ENCODE measurements at regions not wholly inside any gene's neighbourhood (a gene's known extent, or its start where the extent isn't known, plus 50 kb on each side); places are given as distances from the start of the nearest gene placed in this dataset.
"Not testable (repeated sequence)": the region's sequence is repeated elsewhere in the genome, so short reads cannot be mapped to it uniquely, and the experiment has no call there.

- intact Hi-C loops (cut with DNase I): no loop called here
- Histone ChIP-seq H3K4me1 (ENCODE audit: control insufficient read depth, insufficient read depth, low read length) (no peaks in the 10 kb centered on the region), H3K4me3 (ENCODE audit: low read length) (no peak overlapping the region), H3K27me3 (ENCODE audit: control insufficient read depth, insufficient read depth) (no peaks in the 10 kb centered on the region), H3K9me3 (ENCODE audit: control insufficient read depth, low read length) (no peaks in the 10 kb centered on the region), H3K27ac (ENCODE audit: low read length) (no peak overlapping the region)
- no peak for ATAC-seq
- no peak for DNase-seq
- 51% methylated on average over 5 of the region's 5 CpGs for WGBS
Observed at GRCh38 chr15:36029606-36030210, 483.7 kb upstream of the DPH6 start.

DNA sequence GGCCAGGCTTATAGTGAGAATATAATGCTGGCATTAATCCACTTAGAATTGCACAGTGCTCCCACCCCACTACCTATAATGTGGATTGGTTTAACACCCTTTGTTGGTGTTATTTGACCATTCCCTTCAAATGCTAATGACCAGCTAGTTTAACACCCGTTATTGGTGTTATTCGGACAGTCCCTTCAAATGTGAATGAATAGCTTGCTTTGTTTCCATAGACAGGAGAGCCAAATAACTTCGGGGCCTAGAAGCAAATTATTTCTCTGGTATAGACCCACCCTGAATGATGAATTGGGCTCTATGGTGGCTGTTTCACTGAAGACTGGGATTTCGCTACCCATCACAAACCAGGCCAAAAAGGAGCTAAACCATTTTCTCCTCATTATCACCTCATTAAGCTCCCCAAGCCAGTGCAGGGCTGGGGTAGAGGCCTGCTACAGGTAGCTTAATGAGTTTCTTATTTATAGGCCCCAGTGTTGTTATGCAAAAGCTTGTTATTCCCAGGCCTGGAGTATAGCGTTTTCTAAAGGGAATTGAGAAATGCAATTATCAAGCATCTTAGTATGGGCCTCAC, 494.1 kb upstream of the DPH6 start:
- Histone ChIP-seq H3K27ac (ENCODE audit: low read length) (no peak overlapping the region), H3K4me1 (ENCODE audit: control insufficient read depth, insufficient read depth, low read length) (no peaks in the 10 kb centered on the region), H3K4me3 (ENCODE audit: low read length) (no peak overlapping the region), H3K27me3 (ENCODE audit: control insufficient read depth, insufficient read depth) (no peaks in the 10 kb centered on the region), H3K9me3 (ENCODE audit: control insufficient read depth, low read length) (no peaks in the 10 kb centered on the region)
- DNase-seq (no peak), ATAC-seq (no peak)
- intact Hi-C loops (cut with DNase I): no loop called here
- WGBS: 84% methylated on average over 5 of the region's 5 CpGs

GRCh38 chr15:36047018-36047716, 501.2 kb upstream of the DPH6 start:
- 95% methylated on average over 36 of the region's 36 CpGs for WGBS
- H3K27me3 ChIP-seq (ENCODE audit: control insufficient read depth, insufficient read depth); ATAC-seq; H3K4me1 ChIP-seq (ENCODE audit: control insufficient read depth, insufficient read depth, low read length); H3K9me3 ChIP-seq (ENCODE audit: control insufficient read depth, low read length); H3K4me3 ChIP-seq (ENCODE audit: low read length); DNase-seq; H3K27ac ChIP-seq (ENCODE audit: low read length); intact Hi-C loops (cut with DNase I): not testable (repeated sequence)

DNA sequence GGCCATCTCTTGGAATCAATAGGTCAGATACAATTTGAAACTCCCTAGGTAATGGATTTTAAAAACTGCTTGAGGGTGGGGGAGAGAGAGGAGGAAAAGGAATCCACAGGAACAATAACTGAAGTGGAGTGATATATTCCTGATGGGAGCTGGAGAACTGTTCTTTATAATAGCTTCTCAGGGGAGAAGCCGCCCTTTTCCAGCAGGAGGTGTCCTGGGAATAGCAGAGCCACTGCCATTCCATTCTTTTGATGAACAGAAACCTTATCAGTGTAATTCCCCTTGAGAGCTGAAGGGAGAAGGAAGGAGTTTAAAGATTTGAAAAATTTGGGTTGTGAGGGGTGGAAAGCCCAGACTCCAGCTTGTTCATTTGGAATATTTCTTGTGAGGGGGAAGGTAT, 504.9 kb upstream of the DPH6 start:
- no peak overlapping the region for H3K27ac ChIP-seq (ENCODE audit: low read length)
- no peak for ATAC-seq
- no peaks in the 10 kb centered on the region for H3K9me3 ChIP-seq (ENCODE audit: control insufficient read depth, low read length)
- no peak overlapping the region for H3K4me3 ChIP-seq (ENCODE audit: low read length)
- no peaks in the 10 kb centered on the region for H3K4me1 ChIP-seq (ENCODE audit: control insufficient read depth, insufficient read depth, low read length)
- intact Hi-C loops (cut with DNase I): no loop called here
- no peak for DNase-seq
- no peaks in the 10 kb centered on the region for H3K27me3 ChIP-seq (ENCODE audit: control insufficient read depth, insufficient read depth)
- WGBS: 56% methylated on average over 1 of the region's 1 CpG

GRCh38 chr15:36052641-36053040, 506.7 kb upstream of the DPH6 start:
- WGBS: 28% methylated on average over 1 of the region's 1 CpG

GRCh38 chr15:36053746-36054145, 507.8 kb upstream of the DPH6 start:
- Histone ChIP-seq H3K27me3 (ENCODE audit: control insufficient read depth, insufficient read depth) (no peaks in the 10 kb centered on the region), H3K4me3 (ENCODE audit: low read length) (no peak overlapping the region), H3K27ac (ENCODE audit: low read length) (no peak overlapping the region), H3K4me1 (ENCODE audit: control insufficient read depth, insufficient read depth, low read length) (no peaks in the 10 kb centered on the region), H3K9me3 (ENCODE audit: control insufficient read depth, low read length) (no peaks in the 10 kb centered on the region)
- intact Hi-C loops (cut with DNase I): no loop called here
- no peak for DNase-seq
- WGBS: 76% methylated on average over 1 of the region's 1 CpG
- ATAC-seq: no peak

More at GRCh38 chr15:36052641-36053040, 506.7 kb upstream of the DPH6 start:
- intact Hi-C loops (cut with DNase I); H3K4me1 ChIP-seq (ENCODE audit: control insufficient read depth, insufficient read depth, low read length); H3K27me3 ChIP-seq (ENCODE audit: control insufficient read depth, insufficient read depth); H3K27ac ChIP-seq (ENCODE audit: low read length); H3K4me3 ChIP-seq (ENCODE audit: low read length); ATAC-seq; H3K9me3 ChIP-seq (ENCODE audit: control insufficient read depth, low read length): not testable (repeated sequence)
- DNase-seq: peak in 1 of 3 donors; percentile 26

DNA sequence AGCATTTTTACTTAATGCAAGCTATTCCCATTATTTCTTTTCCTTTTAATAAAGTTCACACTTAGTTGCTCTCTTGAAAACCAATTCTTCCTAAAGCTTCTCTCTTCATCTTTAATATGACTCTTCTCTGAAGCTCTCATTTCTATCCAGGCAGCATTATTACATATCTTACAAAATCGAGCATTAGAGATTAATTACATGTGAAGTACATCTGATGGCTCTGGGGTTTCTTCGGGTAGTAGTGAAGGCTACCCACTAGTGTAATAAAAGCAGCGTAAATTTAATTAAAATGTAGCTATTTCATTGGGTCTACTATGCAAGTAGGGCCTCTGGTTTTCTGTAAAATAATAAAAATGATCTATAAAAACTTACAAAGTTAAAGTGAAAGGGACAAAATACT, 513.6 kb upstream of the DPH6 start:
- ATAC-seq (no peak), DNase-seq (no peak)
- intact Hi-C loops (cut with DNase I): no loop called here
- Histone ChIP-seq H3K27me3 (ENCODE audit: control insufficient read depth, insufficient read depth) (no peaks in the 10 kb centered on the region), H3K9me3 (ENCODE audit: control insufficient read depth, low read length) (no peaks in the 10 kb centered on the region), H3K27ac (ENCODE audit: low read length) (no peak overlapping the region), H3K4me1 (ENCODE audit: control insufficient read depth, insufficient read depth, low read length) (no peaks in the 10 kb centered on the region), H3K4me3 (ENCODE audit: low read length) (no peak overlapping the region)
- WGBS: 89% methylated on average over 3 of the region's 3 CpGs

- intact Hi-C loops (cut with DNase I): no loop called here
- Histone ChIP-seq H3K27me3 (ENCODE audit: control insufficient read depth, insufficient read depth) (no peaks in the 10 kb centered on the region), H3K4me3 (ENCODE audit: low read length) (no peak overlapping the region), H3K9me3 (ENCODE audit: control insufficient read depth, low read length) (no peaks in the 10 kb centered on the region), H3K4me1 (ENCODE audit: control insufficient read depth, insufficient read depth, low read length) (no peaks in the 10 kb centered on the region), H3K27ac (ENCODE audit: low read length) (no peak overlapping the region)
- peak in 1 of 3 donors; percentile 29 for DNase-seq
- WGBS: 36% methylated on average over 4 of the region's 4 CpGs
- peak in 1 of 2 donors; percentile 84 for ATAC-seq
Observed at GRCh38 chr15:36062357-36062756, 516.4 kb upstream of the DPH6 start.

- Histone ChIP-seq H3K4me3 (ENCODE audit: low read length) (no peak overlapping the region), H3K27me3 (ENCODE audit: control insufficient read depth, insufficient read depth) (no peaks in the 10 kb centered on the region), H3K9me3 (ENCODE audit: control insufficient read depth, low read length) (no peaks in the 10 kb centered on the region), H3K27ac (ENCODE audit: low read length) (no peak overlapping the region), H3K4me1 (ENCODE audit: control insufficient read depth, insufficient read depth, low read length) (no peaks in the 10 kb centered on the region)
- peak; percentile 49 to 81 for ATAC-seq
- 78% methylated on average over 3 of the region's 3 CpGs for WGBS
- peak; percentile 31 to 86 (median 64) for DNase-seq
- intact Hi-C loops (cut with DNase I): no loop called here
Observed at GRCh38 chr15:36066757-36067156, 512.7 kb upstream of the CDIN1 start.

- H3K27ac ChIP-seq (ENCODE audit: low read length): no peak overlapping the region
- intact Hi-C loops (cut with DNase I): no loop called here
- WGBS: 92% methylated on average over 21 of the region's 21 CpGs
- DNase-seq (peak in 1 of 3 donors; percentile 43), ATAC-seq (no peak)
- H3K4me3 ChIP-seq (ENCODE audit: low read length): no peak overlapping the region
- no peaks in the 10 kb centered on the region for H3K4me1 ChIP-seq (ENCODE audit: control insufficient read depth, insufficient read depth, low read length)
- H3K9me3 ChIP-seq (ENCODE audit: control insufficient read depth, low read length): no peaks in the 10 kb centered on the region
- no peaks in the 10 kb centered on the region for H3K27me3 ChIP-seq (ENCODE audit: control insufficient read depth, insufficient read depth)
Observed at GRCh38 chr15:36067483-36068274, 511.7 kb upstream of the CDIN1 start.

GRCh38 chr15:36075333-36075732, 504.1 kb upstream of the CDIN1 start:
- no peak for ATAC-seq
- intact Hi-C loops (cut with DNase I): no loop called here
- Histone ChIP-seq H3K4me1 (ENCODE audit: control insufficient read depth, insufficient read depth, low read length) (no peaks in the 10 kb centered on the region), H3K9me3 (ENCODE audit: control insufficient read depth, low read length) (no peaks in the 10 kb centered on the region), H3K27me3 (ENCODE audit: control insufficient read depth, insufficient read depth) (no peaks in the 10 kb centered on the region), H3K27ac (ENCODE audit: low read length) (no peak overlapping the region), H3K4me3 (ENCODE audit: low read length) (no peak overlapping the region)
- no peak for DNase-seq

Measured in right cardiac atrium (tissue), 5 donors.